ENCODE measurements at regions not wholly inside any gene's neighbourhood (a gene's known extent, or its start where the extent isn't known, plus 50 kb on each side); places are given as distances from the start of the nearest gene placed in this dataset.

DNA sequence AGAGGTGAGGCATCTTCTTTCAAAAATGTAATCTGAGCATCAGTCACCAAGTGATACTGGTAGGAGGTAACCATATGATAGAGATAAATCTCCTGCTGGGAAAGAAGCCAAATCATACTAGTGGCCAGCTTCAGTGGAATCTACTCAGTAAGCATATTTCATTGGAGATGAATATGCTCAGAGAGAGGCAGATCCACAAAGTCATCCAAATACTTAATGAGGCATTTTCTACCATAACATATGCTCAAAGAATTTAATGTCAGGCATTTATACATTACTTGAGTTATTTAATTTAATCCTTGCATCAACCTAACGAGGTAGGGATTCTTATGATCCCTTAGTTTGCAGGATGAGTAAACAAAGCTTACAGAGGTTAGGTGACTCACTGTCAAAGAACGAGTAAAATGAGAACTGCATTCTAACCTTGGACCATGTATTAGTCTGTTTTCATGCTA, 50.9 kb upstream of the DMRTA1 start:
- ATAC-seq (no peak), DNase-seq (no peak)
- 39 to 49% methylated on average over 2 of the region's 2 CpGs for WGBS, 2 donors
- Histone ChIP-seq H3K27me3 (no peaks in the 10 kb centered on the region), H3K36me3 (replicated peaks in 1 of 2; ENCODE audit: insufficient read depth in 1 of 2, low read depth in 2 of 2) (no peaks in the 10 kb centered on the region), H3K9me3 (no peaks in the 10 kb centered on the region), H3K27ac (no peak overlapping the region), H3K4me1 (no peaks in the 10 kb centered on the region), H3K4me3 (no peak overlapping the region)
- TF ChIP-seq POLR2A (IDR thresholded peaks at IDR 0.05) (no peak), CTCF (IDR thresholded peaks at IDR 0.05) (no peak)
- intact Hi-C loops (cut with DNase I): no loop called here

Data from body of pancreas (tissue), 4 donors.